ENCODE measurements at regions not wholly inside any gene's neighbourhood (a gene's known extent, or its start where the extent isn't known, plus 50 kb on each side); places are given as distances from the start of the nearest gene placed in this dataset.
"Not testable (repeated sequence)": the region's sequence is repeated elsewhere in the genome, so short reads cannot be mapped to it uniquely, and the experiment has no call there.

- not testable (repeated sequence) for DNase-seq
Observed at GRCh38 chrX:45467537-45467936, 266.9 kb upstream of the DIPK2B start.

GRCh38 chrX:45455732-45456131 lies 255.1 kb upstream of the DIPK2B start:
- not testable (repeated sequence) for DNase-seq

GRCh38 chrX:45454290-45454689 lies 253.6 kb upstream of the DIPK2B start:
- DNase-seq: no peak

- no peak for DNase-seq
Observed at GRCh38 chrX:45449982-45450381, 249.3 kb upstream of the DIPK2B start.

- DNase-seq: no peak
Observed at GRCh38 chrX:45447995-45448394, 247.3 kb upstream of the DIPK2B start.

GRCh38 chrX:45447331-45447730 lies 246.7 kb upstream of the DIPK2B start:
- DNase-seq: no peak

GRCh38 chrX:45445745-45446412 lies 245.2 kb upstream of the DIPK2B start:
- DNase-seq: no peak

- no peak for DNase-seq
Observed at GRCh38 chrX:45437186-45437585, 236.5 kb upstream of the DIPK2B start.

GRCh38 chrX:45435481-45435880 lies 234.8 kb upstream of the DIPK2B start:
- DNase-seq: no peak

GRCh38 chrX:45434231-45434630 lies 233.6 kb upstream of the DIPK2B start:
- no peak for DNase-seq

- no peak for DNase-seq
Observed at GRCh38 chrX:45428831-45429230, 228.2 kb upstream of the DIPK2B start.

GRCh38 chrX:45424326-45424725 lies 223.7 kb upstream of the DIPK2B start:
- DNase-seq: no peak

GRCh38 chrX:45422216-45422925 lies 221.7 kb upstream of the DIPK2B start:
- no peak for DNase-seq

GRCh38 chrX:45421806-45422205 lies 221.1 kb upstream of the DIPK2B start:
- no peak for DNase-seq

GRCh38 chrX:45404206-45404605 lies 203.5 kb upstream of the DIPK2B start:
- no peak for DNase-seq

GRCh38 chrX:45401923-45402322 lies 201.2 kb upstream of the DIPK2B start:
- DNase-seq: no peak

- DNase-seq: not testable (repeated sequence)
Observed at GRCh38 chrX:45400951-45401725, 200.5 kb upstream of the DIPK2B start.

- no peak for DNase-seq
Observed at GRCh38 chrX:45400027-45400779, 199.5 kb upstream of the DIPK2B start.

GRCh38 chrX:45385757-45386156 lies 185.1 kb upstream of the DIPK2B start:
- no peak for DNase-seq

GRCh38 chrX:45381841-45382240 lies 181.2 kb upstream of the DIPK2B start:
- DNase-seq: no peak

- DNase-seq: no peak
Observed at GRCh38 chrX:45381366-45381765, 180.7 kb upstream of the DIPK2B start.

GRCh38 chrX:45379236-45379635 lies 178.6 kb upstream of the DIPK2B start:
- DNase-seq: no peak

- DNase-seq: no peak
Observed at GRCh38 chrX:45372151-45372550, 171.5 kb upstream of the DIPK2B start.

Data from hindlimb muscle (tissue), 1 donor.